Activated B cell treated with CpG ODN at 0.5 μM for 24 hours (primary cell): ENCODE measurements at regions not wholly inside any gene's neighbourhood (a gene's known extent, or its start where the extent isn't known, plus 50 kb on each side); places are given as distances from the start of the nearest gene placed in this dataset.

Experiments
- ATAC-seq: fragments of 200-7000 bp; cut with Tn5 transposase; one replicate; pipeline ENCODE4 v1.10.0; 2021; ENCODE audit warnings: low read depth, mild to moderate bottlenecking, moderate library complexity
- CTCF ChIA-PET: fragments of 350-600 bp; sonication (Branson Sonifier 250); formaldehyde crosslinking; loops from one replicate; lab custom pipeline; 2021; ENCODE audit warnings: antibody characterized with exemption; lab: Charles Lee
- POLR2A ChIA-PET: fragments of 350-600 bp; sonication (Branson Sonifier 250); formaldehyde crosslinking; loops from one replicate; lab custom pipeline; 2021; ENCODE audit warnings: antibody characterized with exemption; lab: Charles Lee
- DNase-seq: peaks from one replicate; pipeline ENCODE4 v3.0.0; 2022
- H3K27ac Mint-ChIP-seq: one replicate; pipeline ENCODE4 v1.8.0; 2020; ENCODE audit warnings: mixed read lengths
- H3K27me3 Mint-ChIP-seq: one replicate; pipeline ENCODE4 v1.8.0; 2021; ENCODE audit warnings: mixed read lengths
- H3K36me3 Mint-ChIP-seq: one replicate; pipeline ENCODE4 v1.8.0; 2021; ENCODE audit warnings: low read depth, mixed read lengths
- H3K4me1 Mint-ChIP-seq: one replicate; pipeline ENCODE4 v1.8.0; 2021; ENCODE audit warnings: mixed read lengths
- H3K4me3 Mint-ChIP-seq: one replicate; pipeline ENCODE4 v1.8.0; 2020; ENCODE audit warnings: mild to moderate bottlenecking, mixed read lengths
- H3K9me3 Mint-ChIP-seq: one replicate; pipeline ENCODE4 v1.8.0; 2020; ENCODE audit warnings: mixed read lengths
- CTCF ChIP-seq: fragments of 200-600 bp; IDR thresholded peaks from one replicate; pipeline ENCODE4 v1.8.0; 2022; ENCODE audit warnings: antibody characterized with exemption, mild to moderate bottlenecking
- intact Hi-C: fragments of 100-400 bp; cut with micrococcal nuclease; formaldehyde crosslinking; loops from one replicate; pipeline ENCODE4 v1.15.1; 2024

- no peak for TF ChIP-seq CTCF
- no peak for DNase-seq
- H3K9me3 Mint-ChIP-seq: peaks cover 18% of the 10 kb centered on the region
- H3K27me3 Mint-ChIP-seq: no peaks in the 10 kb centered on the region
- POLR2A ChIA-PET: no interaction called here
- intact Hi-C loops: no loop called here
- H3K4me1 Mint-ChIP-seq: no peaks in the 10 kb centered on the region
- H3K36me3 Mint-ChIP-seq: no peaks in the 10 kb centered on the region
- no peak overlapping the region for H3K27ac Mint-ChIP-seq
- no peak overlapping the region for H3K4me3 Mint-ChIP-seq
- CTCF ChIA-PET: no interaction called here
- no peak for ATAC-seq
These were observed 772.2 kb upstream of the CHAC2 start for GRCh38 chr2:52995424-52995823.

- no peaks in the 10 kb centered on the region for H3K36me3 Mint-ChIP-seq
- no peaks in the 10 kb centered on the region for H3K9me3 Mint-ChIP-seq
- no peaks in the 10 kb centered on the region for H3K27me3 Mint-ChIP-seq
- CTCF ChIA-PET: no interaction called here
- no peak for TF ChIP-seq CTCF
- DNase-seq (no peak), ATAC-seq (no peak)
- intact Hi-C loops: no loop called here
- no peak overlapping the region for H3K27ac Mint-ChIP-seq
- POLR2A ChIA-PET: no interaction called here
- H3K4me1 Mint-ChIP-seq: no peaks in the 10 kb centered on the region
- no peak overlapping the region for H3K4me3 Mint-ChIP-seq
These were observed 791.3 kb upstream of the CHAC2 start for GRCh38 chr2:52976143-52976949.

GRCh38 chr2:52974127-52974526 is 793.5 kb upstream of the CHAC2 start:
- intact Hi-C loops: no loop called here
- POLR2A ChIA-PET: no interaction called here
- ATAC-seq: no peak

GRCh38 chr2:52970642-52971041 is 797.0 kb upstream of the CHAC2 start:
- intact Hi-C loops: no loop called here
- DNase-seq (no peak), ATAC-seq (no peak)
- no peaks in the 10 kb centered on the region for H3K36me3 Mint-ChIP-seq
- no peaks in the 10 kb centered on the region for H3K27me3 Mint-ChIP-seq
- no peak overlapping the region for H3K4me3 Mint-ChIP-seq
- no peak for TF ChIP-seq CTCF
- H3K4me1 Mint-ChIP-seq: no peaks in the 10 kb centered on the region
- H3K27ac Mint-ChIP-seq: no peak overlapping the region
- no peaks in the 10 kb centered on the region for H3K9me3 Mint-ChIP-seq
- CTCF ChIA-PET: no interaction called here
- POLR2A ChIA-PET: no interaction called here

More at GRCh38 chr2:52974127-52974526, 793.5 kb upstream of the CHAC2 start:
- Mint-ChIP-seq H3K27ac (no peak overlapping the region), H3K36me3 (no peaks in the 10 kb centered on the region), H3K27me3 (no peaks in the 10 kb centered on the region), H3K4me1 (no peaks in the 10 kb centered on the region), H3K9me3 (no peaks in the 10 kb centered on the region), H3K4me3 (no peak overlapping the region)
- no peak for TF ChIP-seq CTCF
- CTCF ChIA-PET: no interaction called here
- no peak for DNase-seq

- no peaks in the 10 kb centered on the region for H3K9me3 Mint-ChIP-seq
- H3K4me1 Mint-ChIP-seq: no peaks in the 10 kb centered on the region
These were observed 799.6 kb upstream of the CHAC2 start for GRCh38 chr2:52968043-52968442.

More at GRCh38 chr2:52968043-52968442, 799.6 kb upstream of the CHAC2 start:
- no peaks in the 10 kb centered on the region for H3K36me3 Mint-ChIP-seq
- CTCF ChIA-PET: no interaction called here
- no peak for ATAC-seq
- POLR2A ChIA-PET: no interaction called here
- TF ChIP-seq CTCF: no peak
- H3K4me3 Mint-ChIP-seq: no peak overlapping the region
- H3K27ac Mint-ChIP-seq: no peak overlapping the region
- H3K27me3 Mint-ChIP-seq: no peaks in the 10 kb centered on the region
- DNase-seq: no peak
- intact Hi-C loops: no loop called here
